Activated B cell treated with CpG ODN at 0.5 μM for 24 hours (primary cell): ENCODE measurements at regions not wholly inside any gene's neighbourhood (a gene's known extent, or its start where the extent isn't known, plus 50 kb on each side); places are given as distances from the start of the nearest gene placed in this dataset.

Experiments
- ATAC-seq: fragments of 200-7000 bp; cut with Tn5 transposase; one replicate; pipeline ENCODE4 v1.10.0; 2021; ENCODE audit warnings: low read depth, mild to moderate bottlenecking, moderate library complexity
- CTCF ChIA-PET: fragments of 350-600 bp; sonication (Branson Sonifier 250); formaldehyde crosslinking; loops from one replicate; lab custom pipeline; 2021; ENCODE audit warnings: antibody characterized with exemption; lab: Charles Lee
- POLR2A ChIA-PET: fragments of 350-600 bp; sonication (Branson Sonifier 250); formaldehyde crosslinking; loops from one replicate; lab custom pipeline; 2021; ENCODE audit warnings: antibody characterized with exemption; lab: Charles Lee
- DNase-seq: peaks from one replicate; pipeline ENCODE4 v3.0.0; 2022
- H3K27ac Mint-ChIP-seq: one replicate; pipeline ENCODE4 v1.8.0; 2020; ENCODE audit warnings: mixed read lengths
- H3K27me3 Mint-ChIP-seq: one replicate; pipeline ENCODE4 v1.8.0; 2021; ENCODE audit warnings: mixed read lengths
- H3K36me3 Mint-ChIP-seq: one replicate; pipeline ENCODE4 v1.8.0; 2021; ENCODE audit warnings: low read depth, mixed read lengths
- H3K4me1 Mint-ChIP-seq: one replicate; pipeline ENCODE4 v1.8.0; 2021; ENCODE audit warnings: mixed read lengths
- H3K4me3 Mint-ChIP-seq: one replicate; pipeline ENCODE4 v1.8.0; 2020; ENCODE audit warnings: mild to moderate bottlenecking, mixed read lengths
- H3K9me3 Mint-ChIP-seq: one replicate; pipeline ENCODE4 v1.8.0; 2020; ENCODE audit warnings: mixed read lengths
- intact Hi-C: fragments of 100-400 bp; cut with micrococcal nuclease; formaldehyde crosslinking; loops from one replicate; pipeline ENCODE4 v1.15.1; 2024
- TF ChIP-seq, protein P1 (sequence below): fragments of 200-600 bp; IDR thresholded peaks from one replicate; pipeline ENCODE4 v1.8.0; 2022; ENCODE audit warnings: antibody characterized with exemption, mild to moderate bottlenecking

- no peak for DNase-seq
- TF ChIP-seq, protein P1, sequence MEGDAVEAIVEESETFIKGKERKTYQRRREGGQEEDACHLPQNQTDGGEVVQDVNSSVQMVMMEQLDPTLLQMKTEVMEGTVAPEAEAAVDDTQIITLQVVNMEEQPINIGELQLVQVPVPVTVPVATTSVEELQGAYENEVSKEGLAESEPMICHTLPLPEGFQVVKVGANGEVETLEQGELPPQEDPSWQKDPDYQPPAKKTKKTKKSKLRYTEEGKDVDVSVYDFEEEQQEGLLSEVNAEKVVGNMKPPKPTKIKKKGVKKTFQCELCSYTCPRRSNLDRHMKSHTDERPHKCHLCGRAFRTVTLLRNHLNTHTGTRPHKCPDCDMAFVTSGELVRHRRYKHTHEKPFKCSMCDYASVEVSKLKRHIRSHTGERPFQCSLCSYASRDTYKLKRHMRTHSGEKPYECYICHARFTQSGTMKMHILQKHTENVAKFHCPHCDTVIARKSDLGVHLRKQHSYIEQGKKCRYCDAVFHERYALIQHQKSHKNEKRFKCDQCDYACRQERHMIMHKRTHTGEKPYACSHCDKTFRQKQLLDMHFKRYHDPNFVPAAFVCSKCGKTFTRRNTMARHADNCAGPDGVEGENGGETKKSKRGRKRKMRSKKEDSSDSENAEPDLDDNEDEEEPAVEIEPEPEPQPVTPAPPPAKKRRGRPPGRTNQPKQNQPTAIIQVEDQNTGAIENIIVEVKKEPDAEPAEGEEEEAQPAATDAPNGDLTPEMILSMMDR: no peak
- ChIA-PET POLR2A (no interaction called here), CTCF (no interaction called here)
- no peak for ATAC-seq
- Mint-ChIP-seq H3K4me1 (no peaks in the 10 kb centered on the region), H3K36me3 (no peaks in the 10 kb centered on the region), H3K27me3 (no peaks in the 10 kb centered on the region), H3K27ac (no peak overlapping the region), H3K4me3 (no peak overlapping the region), H3K9me3 (no peaks in the 10 kb centered on the region)
- intact Hi-C loops: no loop called here
These were observed 435.6 kb upstream of the ONECUT1 start for GRCh38 chr15:53225781-53226180.

DNA sequence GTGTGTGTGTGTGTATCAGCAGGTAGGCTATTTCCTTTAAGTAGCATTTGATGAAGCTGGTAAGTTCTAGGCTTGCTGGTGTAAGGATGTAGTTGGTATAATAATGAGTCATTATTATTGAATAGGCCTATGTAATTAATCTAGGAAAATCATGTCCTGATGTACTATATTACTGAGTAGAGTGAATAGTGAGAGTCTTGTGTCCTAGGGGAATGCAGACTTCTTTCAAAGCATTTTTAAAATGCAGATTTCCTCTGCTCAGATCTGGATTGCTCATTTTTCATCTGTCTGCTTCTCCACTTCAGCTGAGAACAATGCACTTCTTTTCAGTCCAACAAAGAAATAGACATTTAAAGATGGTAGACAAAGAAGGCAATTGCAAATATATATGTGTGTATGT lies 434.2 kb upstream of the ONECUT1 start:
- ATAC-seq: no peak
- Mint-ChIP-seq H3K4me1 (no peaks in the 10 kb centered on the region), H3K36me3 (no peaks in the 10 kb centered on the region), H3K4me3 (no peak overlapping the region), H3K27ac (no peak overlapping the region), H3K9me3 (no peaks in the 10 kb centered on the region), H3K27me3 (no peaks in the 10 kb centered on the region)
- ChIA-PET CTCF (no interaction called here), POLR2A (no interaction called here)
- TF ChIP-seq, protein P1: no peak
- intact Hi-C loops: no loop called here
- no peak for DNase-seq

- Mint-ChIP-seq H3K4me1 (no peaks in the 10 kb centered on the region), H3K36me3 (no peaks in the 10 kb centered on the region), H3K27me3 (no peaks in the 10 kb centered on the region), H3K27ac (no peak overlapping the region), H3K4me3 (no peak overlapping the region), H3K9me3 (no peaks in the 10 kb centered on the region)
- intact Hi-C loops: no loop called here
- CTCF ChIA-PET: no interaction called here
- ATAC-seq: no peak
- TF ChIP-seq, protein P1: no peak
- POLR2A ChIA-PET: no interaction called here
- no peak for DNase-seq
These were observed 433.7 kb upstream of the ONECUT1 start for GRCh38 chr15:53223815-53224214.

DNA sequence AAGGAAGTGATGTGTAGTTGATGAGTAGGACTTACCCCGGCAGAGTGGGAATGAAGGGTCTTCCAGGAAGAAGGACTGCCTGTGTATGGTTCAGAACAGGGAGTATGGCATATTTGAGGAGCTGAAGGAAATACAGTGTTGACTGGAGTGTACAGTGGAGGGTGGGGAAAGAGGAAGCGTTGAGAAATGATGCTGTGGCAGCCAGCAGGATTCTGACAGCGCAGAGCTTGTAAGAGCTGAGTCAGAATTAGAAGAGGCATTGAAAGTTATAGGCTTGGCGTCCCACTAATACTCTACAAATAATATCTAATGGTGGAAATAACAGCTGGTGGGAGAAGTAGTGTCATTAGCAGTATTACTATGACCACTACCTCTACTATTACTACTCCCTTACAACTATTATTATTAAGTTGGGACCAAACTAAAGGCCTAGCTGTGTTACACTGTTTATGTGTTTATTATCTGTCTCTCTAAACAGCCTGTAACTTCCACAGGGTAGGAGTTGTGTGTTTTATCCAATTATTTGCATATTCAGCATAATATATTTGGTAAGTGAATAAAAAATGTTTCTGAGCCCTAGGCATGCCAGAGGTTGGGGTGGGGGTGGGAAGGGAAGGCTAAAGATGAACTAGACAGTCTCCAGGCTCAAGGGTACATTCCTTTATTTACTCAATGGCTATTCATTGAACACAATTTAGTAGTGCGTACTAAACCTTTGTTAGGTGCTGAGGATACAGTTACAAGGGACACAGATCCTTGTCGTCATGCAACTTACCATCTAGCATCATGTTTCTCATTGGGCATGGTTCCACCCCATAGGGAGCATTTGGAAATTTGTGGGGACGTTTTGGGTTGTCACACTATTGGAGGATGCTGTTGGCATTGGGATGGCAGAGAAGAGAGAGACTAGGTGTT lies 428.8 kb upstream of the ONECUT1 start:
- no peaks in the 10 kb centered on the region for H3K9me3 Mint-ChIP-seq
- peaks cover 2% of the 10 kb centered on the region for H3K27me3 Mint-ChIP-seq
- POLR2A ChIA-PET: no interaction called here
- DNase-seq (no peak), ATAC-seq (no peak)
- CTCF ChIA-PET: no interaction called here
- H3K27ac Mint-ChIP-seq: no peak overlapping the region
- no peak overlapping the region for H3K4me3 Mint-ChIP-seq
- TF ChIP-seq, protein P1: no peak
- H3K4me1 Mint-ChIP-seq: no peaks in the 10 kb centered on the region
- H3K36me3 Mint-ChIP-seq: no peaks in the 10 kb centered on the region
- intact Hi-C loops: no loop called here

DNA sequence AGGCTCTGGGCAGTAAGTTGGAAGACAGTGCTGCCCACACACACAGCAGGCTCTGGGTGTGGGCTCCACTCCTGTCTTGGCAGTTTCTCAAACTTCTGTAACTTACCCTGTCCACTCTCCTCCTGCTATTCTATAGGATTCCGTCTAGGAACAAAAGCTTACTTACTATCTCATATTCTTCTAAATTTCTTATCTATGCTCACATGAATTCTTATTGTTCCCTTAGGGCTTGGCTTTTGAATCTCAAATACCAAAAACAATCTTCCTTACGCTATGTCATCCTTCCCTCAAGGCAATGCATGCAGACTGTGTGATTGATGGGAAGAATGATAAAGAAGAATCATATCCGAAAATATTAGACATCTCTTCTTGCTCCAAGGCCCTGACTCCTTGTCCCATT lies 425.9 kb upstream of the ONECUT1 start:
- Mint-ChIP-seq H3K4me3 (no peak overlapping the region), H3K27ac (no peak overlapping the region), H3K9me3 (no peaks in the 10 kb centered on the region), H3K4me1 (no peaks in the 10 kb centered on the region), H3K36me3 (no peaks in the 10 kb centered on the region), H3K27me3 (peaks cover 2% of the 10 kb centered on the region)
- ATAC-seq: no peak
- TF ChIP-seq, protein P1: no peak
- POLR2A ChIA-PET: no interaction called here
- DNase-seq: no peak
- CTCF ChIA-PET: no interaction called here
- intact Hi-C loops: no loop called here
